GM19043 (cell line): ENCODE measurements at regions not wholly inside any gene's neighbourhood (a gene's known extent, or its start where the extent isn't known, plus 50 kb on each side); places are given as distances from the start of the nearest gene placed in this dataset.
"Not testable (repeated sequence)": the region's sequence is repeated elsewhere in the genome, so short reads cannot be mapped to it uniquely, and the experiment has no call there.

Source experiments
- ATAC-seq: cut with Tn5 transposase; IDR thresholded peaks from one replicate; pipeline ENCODE4 v1.9.1; 2021; ENCODE audit warnings: low read depth; ENCODE audit not compliant: unreplicated experiment

GRCh38 chr6:21332660-21333059, 260.9 kb upstream of the SOX4 start:
- no peak for ATAC-seq

GRCh38 chr6:21333715-21334114, 259.8 kb upstream of the SOX4 start:
- ATAC-seq, result no peak

GRCh38 chr6:21334651-21335050, 258.9 kb upstream of the SOX4 start:
- no peak for ATAC-seq

GRCh38 chr6:21335591-21335990, 258.0 kb upstream of the SOX4 start:
- ATAC-seq, result no peak

- no peak for ATAC-seq
These were observed 256.3 kb upstream of the SOX4 start for GRCh38 chr6:21337263-21337662.

- ATAC-seq, result no peak
These were observed 253.0 kb upstream of the SOX4 start for GRCh38 chr6:21340573-21340972.

- ATAC-seq, result no peak
These were observed 251.6 kb upstream of the SOX4 start for GRCh38 chr6:21341910-21342309.

- no peak for ATAC-seq
These were observed 251.1 kb upstream of the SOX4 start for GRCh38 chr6:21342501-21342900.

GRCh38 chr6:21345704-21346103, 247.8 kb upstream of the SOX4 start:
- not testable (repeated sequence) for ATAC-seq

- no peak for ATAC-seq
These were observed 245.4 kb upstream of the SOX4 start for GRCh38 chr6:21348146-21348503.

GRCh38 chr6:21348504-21349195, 244.9 kb upstream of the SOX4 start:
- no peak for ATAC-seq

GRCh38 chr6:21349834-21350233, 243.7 kb upstream of the SOX4 start:
- ATAC-seq, result no peak

- no peak for ATAC-seq
These were observed 242.6 kb upstream of the SOX4 start for GRCh38 chr6:21350926-21351325.

GRCh38 chr6:21352131-21352530, 241.4 kb upstream of the SOX4 start:
- no peak for ATAC-seq

- no peak for ATAC-seq
These were observed 238.7 kb upstream of the SOX4 start for GRCh38 chr6:21354805-21355238.

GRCh38 chr6:21355638-21356037, 237.9 kb upstream of the SOX4 start:
- no peak for ATAC-seq

GRCh38 chr6:21357262-21357661, 236.3 kb upstream of the SOX4 start:
- no peak for ATAC-seq

- no peak for ATAC-seq
These were observed 233.6 kb upstream of the SOX4 start for GRCh38 chr6:21359926-21360325.

GRCh38 chr6:21360336-21360735, 233.2 kb upstream of the SOX4 start:
- ATAC-seq, result no peak

GRCh38 chr6:21367148-21367547, 226.4 kb upstream of the SOX4 start:
- ATAC-seq, result no peak

- no peak for ATAC-seq
These were observed 225.8 kb upstream of the SOX4 start for GRCh38 chr6:21367649-21368154.

- ATAC-seq, result no peak
These were observed 222.5 kb upstream of the SOX4 start for GRCh38 chr6:21371061-21371460.

- no peak for ATAC-seq
These were observed 221.8 kb upstream of the SOX4 start for GRCh38 chr6:21371676-21372171.
